ENCODE measurements at regions not wholly inside any gene's neighbourhood (a gene's known extent, or its start where the extent isn't known, plus 50 kb on each side); places are given as distances from the start of the nearest gene placed in this dataset.

DNA sequence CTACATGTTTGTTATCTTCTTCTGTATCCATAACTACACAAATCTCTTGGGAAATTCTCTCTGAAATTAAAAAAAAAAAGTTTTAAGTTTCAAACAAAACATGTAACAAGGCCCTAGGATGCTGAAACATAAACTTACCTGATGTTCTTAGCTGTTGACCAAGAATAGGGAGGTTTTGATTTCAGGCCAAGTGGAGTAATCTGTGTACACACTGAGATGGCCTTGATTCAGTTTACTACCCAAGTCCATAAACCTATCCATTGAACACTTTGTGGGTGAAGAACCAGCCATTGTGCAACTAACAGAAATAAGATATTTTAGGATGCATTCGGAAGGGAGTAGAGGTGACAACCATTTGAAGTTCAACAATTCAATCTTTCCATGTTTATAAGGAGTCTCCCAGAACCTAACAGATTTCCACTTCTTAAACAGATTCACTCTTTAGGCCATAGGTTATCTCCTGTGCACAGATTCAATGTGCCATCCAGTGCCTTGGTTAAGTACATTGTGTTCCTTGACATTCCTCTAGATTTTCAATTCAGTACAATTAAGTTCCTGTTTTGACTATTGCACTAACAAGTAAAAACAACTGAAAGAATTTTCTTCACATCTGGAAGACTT lies 143.1 kb downstream of the CRPPA start:
- TF ChIP-seq POLR2A (IDR thresholded peaks at IDR 0.05), result no peak
- no peak for TF ChIP-seq CTCF (IDR thresholded peaks at IDR 0.05)
